Retina (tissue), 1 donor: ENCODE measurements at regions not wholly inside any gene's neighbourhood (a gene's known extent, or its start where the extent isn't known, plus 50 kb on each side); places are given as distances from the start of the nearest gene placed in this dataset.
"Not testable (repeated sequence)": the region's sequence is repeated elsewhere in the genome, so short reads cannot be mapped to it uniquely, and the experiment has no call there.

Experiments
- DNase-seq: peaks from one replicate; pipeline ENCODE4 v3.0.0-alpha.2; 2016

DNA sequence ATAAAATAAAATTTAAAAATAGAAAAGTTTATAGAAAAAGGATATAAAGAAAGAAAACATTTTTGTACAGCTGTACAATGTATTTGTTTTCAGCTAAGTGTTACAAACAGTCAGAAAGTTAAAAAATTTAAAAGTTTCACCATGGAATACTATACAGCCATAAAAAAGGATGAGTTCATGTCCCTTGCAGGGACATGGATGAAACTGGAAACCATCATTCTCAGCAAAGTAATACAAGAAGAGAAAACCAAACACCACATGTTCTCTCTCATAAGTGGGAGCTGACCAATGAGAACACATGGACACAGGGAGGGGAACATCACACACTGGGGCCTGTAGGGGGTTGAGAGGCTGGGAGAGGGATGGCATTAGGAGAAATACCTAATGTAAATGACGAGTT lies 229.9 kb upstream of the MCHR2 start:
- not testable (repeated sequence) for DNase-seq

DNA sequence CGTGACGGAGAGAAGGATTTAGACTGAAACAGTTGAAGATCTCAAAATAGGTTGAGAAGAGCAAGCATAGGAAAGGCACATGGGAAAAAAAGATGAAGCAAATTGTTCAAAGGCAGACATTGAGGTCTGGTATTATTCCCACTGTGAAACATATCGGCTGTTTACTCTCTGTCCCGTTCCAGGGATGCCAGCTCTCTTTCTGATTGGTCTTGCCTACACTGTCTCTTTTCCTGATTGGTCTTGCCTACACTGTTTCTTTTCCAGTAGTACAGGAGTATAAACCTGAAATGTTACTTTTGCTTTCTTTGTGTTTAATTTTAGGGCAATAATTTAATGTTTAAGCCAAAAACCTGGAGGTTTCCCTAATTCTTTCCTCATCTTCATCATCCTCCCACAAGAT lies 226.5 kb upstream of the MCHR2 start:
- no peak for DNase-seq

DNA sequence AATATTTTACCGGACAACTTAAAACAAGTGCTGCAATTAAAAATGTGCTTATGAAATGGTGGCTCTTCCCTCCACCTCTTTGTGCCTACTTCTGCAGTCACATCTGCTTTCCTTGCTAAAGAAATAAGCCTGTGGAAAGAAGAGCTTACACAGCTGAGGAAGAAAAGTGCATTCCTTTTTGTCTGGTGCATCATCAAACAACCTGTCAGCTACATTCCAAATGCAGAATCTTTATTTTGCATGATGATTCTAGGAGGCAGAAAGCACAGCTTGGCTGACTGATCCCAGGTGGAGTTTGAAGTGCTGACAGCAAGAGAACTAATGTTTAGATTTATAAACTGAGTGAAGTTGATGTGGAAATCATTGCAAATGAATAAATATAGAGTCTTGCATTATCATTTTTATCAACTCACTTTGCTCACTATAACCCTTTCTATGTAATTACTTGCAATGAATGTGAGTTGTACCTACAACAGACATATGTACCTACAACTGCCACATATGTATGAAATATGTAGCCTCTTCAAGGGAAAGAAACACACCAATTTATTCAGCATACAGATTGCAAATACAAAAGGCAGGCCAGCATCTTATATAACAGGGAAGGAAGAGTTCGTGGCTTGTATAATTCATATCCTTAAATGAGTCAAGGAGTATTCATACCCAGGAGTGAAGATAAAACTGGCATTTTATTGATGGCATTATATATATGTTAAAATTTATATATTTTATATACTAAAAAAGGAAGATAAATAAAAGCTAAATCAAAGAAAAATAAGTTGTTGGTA lies 223.4 kb upstream of the MCHR2 start:
- DNase-seq: no peak

DNA sequence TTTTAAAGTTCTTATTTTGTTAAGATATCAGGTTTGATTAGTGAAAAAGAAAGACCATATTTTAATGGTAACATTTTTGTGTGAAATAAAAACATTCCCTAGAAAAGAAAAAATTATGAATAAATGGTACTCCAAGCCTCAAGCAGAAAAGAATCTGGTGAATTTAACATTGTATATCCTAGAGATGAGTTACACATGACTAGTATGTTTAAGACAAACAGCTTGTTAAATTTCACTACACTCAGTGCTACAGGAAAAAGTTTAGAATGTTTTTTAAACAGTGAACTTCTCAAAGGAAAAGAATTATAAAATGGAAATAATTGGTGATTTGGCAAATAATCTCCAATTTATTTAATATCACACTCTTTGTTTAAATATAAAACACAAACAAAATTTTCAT lies 222.7 kb upstream of the MCHR2 start:
- no peak for DNase-seq

DNA sequence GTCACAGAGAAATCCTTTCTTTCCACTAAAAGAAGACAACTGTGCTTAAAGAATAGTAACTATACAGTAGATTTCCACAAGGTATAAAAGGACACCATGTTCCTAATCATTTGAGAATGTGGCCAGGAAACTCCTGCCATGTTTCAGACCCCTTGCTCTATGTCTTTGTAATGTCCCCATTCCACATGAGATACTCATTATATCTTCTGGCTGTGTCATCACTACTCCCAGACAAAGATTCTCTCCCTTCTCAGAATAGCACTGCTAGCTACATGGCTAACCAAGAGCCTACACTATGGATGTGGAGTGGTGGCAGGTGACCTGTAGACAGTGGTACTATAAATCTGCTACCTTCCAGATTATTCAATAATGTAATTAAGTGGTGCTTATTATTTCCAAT lies 218.1 kb upstream of the MCHR2 start:
- DNase-seq: no peak

DNA sequence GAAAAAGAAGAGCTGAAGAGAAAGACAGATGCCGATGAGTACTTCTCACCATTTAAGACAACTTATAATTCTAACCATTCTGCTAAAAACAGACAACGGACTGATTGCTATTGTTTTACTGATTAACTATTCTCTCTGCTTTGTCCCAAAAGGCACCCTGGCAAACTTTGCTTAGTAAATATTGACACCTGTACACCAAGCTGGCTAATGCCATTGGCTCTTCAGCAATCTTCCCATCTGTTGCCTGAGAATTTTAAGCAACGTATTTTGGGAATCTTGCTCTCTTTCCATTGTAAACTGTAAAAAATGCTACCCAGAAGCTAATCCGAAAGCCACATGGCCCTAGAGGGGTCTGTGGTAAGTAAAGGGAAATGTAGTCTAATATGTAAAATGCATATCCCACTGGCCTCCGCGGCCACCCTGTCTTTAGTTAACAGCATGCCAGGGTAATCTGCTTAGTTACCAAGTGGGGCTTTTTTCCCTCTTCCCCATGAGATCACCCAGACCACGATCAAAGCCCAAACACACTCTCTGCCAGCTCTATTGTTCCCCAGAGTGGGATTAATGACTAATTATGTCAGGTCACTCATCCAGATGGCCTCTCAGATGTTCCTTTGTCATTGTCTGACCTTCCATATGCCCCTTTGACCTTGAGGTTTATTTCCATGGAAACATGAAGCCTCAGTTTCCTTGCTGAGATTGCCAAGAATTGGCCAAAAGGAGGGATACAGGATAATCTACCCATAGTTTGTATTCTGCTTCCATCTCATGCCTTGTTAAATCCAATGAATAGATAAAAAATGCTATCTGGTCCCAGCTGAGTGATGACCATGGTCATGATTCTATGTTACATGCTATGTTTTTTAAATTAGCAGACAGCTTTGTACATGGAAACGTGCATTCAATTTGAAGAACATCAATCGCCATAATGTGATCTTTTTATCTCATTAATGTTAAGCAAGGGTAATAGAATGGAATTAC lies 216.4 kb upstream of the MCHR2 start:
- DNase-seq: peak; percentile 41

DNA sequence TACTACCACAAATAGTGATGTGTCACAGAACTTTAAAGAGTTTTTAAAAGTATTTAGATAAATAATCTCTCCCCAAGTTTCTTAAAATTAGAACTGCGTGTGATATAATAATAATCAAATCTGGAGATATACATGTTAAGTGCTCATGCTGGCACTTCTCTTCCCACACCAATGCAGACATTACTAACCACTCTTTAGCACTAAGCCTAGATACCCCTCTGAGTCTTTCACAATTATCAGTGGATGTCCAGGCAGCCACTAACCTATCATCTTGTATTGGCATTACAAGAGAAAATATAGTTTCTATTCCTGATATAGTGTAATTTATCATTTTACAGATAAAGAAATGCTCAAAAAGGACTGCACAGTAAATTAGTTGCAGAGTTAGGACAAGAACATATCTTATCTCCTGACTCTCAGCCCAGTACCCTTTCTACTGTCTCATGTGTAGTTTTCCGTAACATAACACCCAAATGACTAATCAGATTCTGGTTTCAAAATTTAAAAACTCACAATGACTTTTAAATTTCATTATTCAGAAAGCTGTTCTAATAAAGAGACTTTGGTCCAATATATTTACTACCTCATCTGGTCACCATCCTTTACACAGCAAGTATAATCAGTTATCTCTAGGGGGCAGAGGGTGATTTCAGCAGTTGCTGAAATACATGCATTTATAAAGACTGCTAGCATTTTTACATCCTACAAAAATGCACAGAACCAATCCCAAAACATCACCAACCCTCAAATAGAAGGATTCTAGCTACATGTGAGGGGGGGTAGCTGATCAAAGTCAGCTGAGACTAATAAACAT lies 215.5 kb upstream of the MCHR2 start:
- DNase-seq: no peak

DNA sequence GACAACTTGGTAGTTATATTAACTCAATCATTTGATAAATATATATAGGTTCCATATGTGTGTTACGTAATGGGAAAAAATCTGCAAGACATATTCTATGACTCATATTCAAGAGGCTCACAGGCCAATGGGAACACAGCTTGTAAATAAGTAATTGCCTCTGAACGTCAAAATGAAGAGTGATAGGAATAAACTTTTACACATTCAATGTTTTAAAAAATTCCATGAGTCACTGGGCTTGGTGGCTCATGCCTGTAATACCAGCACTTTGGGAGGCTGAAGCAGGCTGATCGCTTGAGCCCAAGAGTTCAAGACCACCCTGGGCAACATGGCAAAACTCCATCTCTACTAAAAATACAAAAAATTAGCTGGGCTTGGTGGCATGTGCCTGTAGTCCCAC lies 209.4 kb upstream of the MCHR2 start:
- no peak for DNase-seq

DNA sequence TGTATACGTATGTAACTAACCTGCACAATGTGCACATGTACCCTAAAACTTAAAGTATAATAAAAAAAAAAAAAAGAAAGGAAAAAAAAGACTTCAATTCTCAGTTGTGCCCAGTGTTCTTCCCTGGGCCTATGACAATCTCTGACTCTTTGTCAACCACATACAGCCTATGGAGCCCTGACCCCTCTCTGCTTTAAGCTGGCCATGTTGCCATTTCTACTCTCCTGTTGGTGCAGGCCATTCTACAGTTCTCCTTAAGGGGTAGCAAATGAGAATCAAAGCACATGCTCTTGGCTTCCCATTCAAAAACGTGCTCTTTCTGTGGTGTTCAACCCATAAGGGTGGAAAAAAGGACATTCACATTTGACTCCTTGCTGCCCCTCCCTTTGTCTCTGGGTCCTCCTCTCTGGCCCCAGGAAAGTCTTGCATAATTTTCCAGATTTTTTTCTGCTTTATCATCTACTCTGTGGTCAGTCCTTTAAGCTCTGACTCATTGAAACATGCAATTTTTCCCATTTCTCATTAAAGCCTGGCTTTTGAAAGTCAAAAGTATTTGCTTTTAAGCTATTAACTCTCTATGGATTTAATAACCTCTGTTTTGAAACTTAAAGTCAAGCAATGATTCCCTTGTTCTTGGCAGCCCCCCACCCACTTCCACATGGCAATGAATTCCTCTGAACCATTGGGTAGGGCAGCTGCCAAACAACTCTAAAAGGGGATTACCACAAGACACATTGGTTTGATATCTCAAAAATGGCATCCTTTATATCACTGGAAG lies 208.6 kb upstream of the MCHR2 start:
- DNase-seq: no peak

DNA sequence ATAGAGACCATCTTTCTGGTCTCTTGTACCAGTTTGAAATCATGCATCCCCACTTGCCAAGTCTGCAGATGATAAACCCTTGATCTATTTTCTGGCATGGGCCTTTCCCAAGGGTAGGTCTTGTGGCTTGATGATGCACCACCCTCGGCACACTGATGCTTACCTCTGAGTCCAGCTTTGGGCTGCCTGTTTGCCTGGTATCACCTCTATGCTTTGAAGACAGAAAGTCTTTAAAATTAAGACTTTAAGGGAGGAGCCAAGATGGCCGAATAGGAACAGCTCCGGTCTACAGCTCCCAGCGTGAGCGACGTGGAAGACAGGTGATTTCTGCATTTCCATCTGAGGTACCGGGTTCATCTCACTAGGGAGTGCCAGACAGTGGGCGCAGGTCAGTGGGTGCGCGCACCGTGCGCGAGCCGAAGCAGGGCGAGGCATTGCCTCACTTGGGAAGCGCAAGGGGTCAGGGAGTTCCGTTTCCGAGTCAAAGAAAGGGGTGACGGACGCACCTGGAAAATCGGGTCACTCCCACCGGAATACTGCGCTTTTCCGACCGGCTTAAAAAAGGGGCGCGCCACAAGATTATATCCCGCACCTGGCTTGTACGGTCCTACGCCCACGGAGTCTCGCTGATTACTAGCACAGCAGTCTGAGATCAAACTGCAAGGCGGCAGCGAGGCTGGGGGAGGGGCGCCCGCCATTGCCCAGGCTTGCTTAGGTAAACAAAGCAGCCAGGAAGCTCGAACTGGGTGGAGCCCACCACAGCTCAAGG lies 202.4 kb upstream of the MCHR2 start:
- not testable (repeated sequence) for DNase-seq

DNA sequence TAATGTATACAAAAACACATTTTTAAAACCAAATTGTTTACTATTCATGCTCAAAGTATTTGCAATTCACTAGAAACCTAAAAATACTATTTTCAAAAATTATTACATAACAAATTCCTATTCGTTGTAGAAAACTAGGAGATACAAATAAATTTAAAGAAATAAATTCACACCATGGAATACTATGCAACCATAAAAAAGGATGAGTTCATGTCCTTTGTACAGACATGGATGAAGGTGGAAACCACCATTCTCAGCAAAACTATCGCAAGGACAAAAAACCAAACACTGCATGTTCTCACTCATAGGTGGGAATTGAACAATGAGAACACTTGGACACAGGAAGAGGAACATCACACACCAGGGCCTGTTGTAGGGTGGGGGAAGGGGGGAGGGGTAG lies 201.2 kb upstream of the MCHR2 start:
- not testable (repeated sequence) for DNase-seq

DNA sequence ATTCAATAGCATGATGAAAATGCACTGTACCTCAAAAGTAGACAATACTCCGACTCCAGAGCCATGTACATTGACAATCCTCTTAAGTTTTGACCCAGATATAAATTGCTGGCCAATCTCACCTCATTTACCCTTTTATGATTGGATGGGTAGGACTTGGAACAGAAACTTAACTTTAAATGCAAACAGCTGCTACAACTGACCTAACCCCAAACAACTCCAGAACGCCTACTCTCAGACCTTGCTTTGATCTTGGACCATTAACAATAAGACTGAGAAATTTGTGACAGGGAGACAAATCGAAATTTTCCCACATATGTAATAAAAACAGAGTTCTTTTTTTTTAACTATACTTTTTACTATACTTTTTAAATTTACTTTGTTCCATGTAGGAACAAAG lies 200.5 kb upstream of the MCHR2 start:
- DNase-seq: no peak

DNA sequence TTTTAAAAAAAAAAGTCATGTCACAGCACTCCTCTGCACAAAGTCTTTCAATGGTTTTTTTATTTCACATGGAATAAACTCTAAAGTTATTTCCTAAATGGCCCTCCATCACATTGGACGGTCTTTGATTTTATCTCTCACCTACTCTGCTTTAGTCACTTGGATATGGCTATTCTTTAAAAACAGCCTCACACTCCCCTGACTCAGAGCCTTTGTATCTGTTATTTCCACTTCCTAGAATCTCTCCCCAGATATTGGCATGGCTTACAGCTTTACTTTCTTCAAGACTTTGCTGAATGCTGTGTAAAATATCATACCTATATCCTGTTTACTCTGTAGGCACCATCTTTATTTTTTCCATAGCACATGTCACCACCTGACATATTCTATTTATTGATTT lies 194.7 kb upstream of the MCHR2 start:
- no peak for DNase-seq

DNA sequence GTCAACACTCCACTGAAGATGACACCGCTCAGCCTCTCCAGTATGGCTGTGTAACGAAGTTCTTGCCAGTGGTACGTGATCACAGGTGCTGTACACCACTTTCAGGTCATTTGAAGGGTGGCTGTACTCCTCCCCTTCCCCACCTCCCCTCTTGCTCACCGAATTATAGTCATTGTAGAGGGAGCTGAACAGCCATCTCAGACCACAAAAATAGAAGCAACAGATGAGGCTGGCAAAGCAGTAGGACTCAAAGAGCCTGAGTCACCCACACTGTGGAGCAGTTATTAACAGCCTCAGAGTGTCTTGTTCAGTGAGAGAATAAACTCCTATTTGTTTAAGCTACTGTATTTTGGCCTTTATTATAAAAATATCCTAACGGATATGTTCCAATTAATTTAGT lies 192.5 kb upstream of the MCHR2 start:
- no peak for DNase-seq

DNA sequence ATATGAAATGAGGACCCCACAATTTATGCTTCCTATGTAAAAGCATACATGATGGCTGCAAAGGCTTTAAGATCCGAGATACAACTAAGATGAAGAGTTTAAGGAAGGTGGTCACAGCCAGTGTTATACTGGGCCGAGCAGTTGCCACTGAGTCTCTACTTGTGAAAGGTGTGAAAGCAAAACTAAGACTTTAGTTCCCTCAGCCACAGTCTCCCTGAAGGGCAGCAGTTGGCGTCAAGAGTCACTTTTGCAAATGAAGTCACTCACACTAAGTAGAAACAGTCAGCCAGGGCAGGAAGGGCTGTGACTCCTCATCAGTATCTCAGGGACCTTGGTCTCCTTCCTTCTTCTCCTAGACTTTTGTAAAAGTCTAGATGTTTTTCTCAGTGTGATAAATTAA lies 191.6 kb upstream of the MCHR2 start:
- no peak for DNase-seq

DNA sequence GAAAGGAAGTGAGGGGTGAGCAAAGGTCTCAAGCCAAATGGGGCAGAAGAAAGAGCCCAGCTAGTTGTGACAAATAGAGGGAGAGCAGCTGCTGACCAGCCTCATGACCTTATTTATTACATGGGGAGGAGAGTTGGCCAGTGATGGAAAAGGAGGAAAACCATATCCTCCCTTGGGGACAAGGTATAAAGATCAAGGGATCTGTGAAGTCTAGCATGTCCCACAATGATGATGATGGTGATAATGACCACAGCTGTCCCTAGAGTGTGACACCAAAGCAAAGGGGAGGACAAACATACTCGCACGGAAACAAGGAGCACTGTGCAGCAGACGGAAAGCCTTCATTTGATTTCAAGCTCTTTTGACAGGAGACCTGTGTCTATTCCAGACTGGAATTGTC lies 190.4 kb upstream of the MCHR2 start:
- peak; percentile 37 for DNase-seq

DNA sequence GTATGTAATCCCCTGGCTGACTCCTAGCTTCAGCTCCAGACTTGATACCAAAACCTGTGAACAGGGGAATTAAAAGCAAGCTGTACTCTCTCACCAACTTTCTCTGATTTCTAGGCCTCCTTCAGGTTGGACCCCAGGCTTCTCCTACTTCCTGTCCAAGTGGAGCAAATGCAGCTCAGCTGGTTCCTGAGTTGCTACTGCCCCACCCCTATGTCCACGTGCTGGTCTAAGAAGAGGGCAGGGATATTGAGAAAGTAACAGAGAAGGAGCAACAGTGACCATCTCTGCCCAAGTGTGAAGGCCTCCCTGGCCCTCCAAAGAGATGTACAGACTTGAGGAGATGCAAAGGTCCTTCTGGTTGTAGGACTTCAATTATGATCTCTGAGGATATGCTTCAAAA lies 188.3 kb upstream of the MCHR2 start:
- DNase-seq: no peak

DNA sequence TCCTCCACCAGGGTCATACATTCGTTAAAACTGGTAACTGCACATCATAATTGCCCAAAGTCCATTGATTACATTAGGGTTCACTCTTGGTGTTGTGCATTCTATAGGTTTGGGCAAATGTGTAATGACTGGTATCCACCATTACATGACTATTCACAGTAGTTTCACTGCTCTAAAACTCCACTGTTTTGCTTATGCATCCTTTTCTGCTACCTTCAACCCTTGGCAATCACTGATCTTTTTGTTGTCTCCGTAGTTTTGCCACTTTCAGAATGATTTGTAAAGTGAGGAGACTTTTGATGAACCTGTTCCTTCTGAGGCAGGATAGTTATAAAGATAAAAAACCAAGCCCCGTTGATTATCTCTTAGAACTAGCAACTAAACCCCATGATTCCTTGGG lies 187.3 kb upstream of the MCHR2 start:
- no peak for DNase-seq

DNA sequence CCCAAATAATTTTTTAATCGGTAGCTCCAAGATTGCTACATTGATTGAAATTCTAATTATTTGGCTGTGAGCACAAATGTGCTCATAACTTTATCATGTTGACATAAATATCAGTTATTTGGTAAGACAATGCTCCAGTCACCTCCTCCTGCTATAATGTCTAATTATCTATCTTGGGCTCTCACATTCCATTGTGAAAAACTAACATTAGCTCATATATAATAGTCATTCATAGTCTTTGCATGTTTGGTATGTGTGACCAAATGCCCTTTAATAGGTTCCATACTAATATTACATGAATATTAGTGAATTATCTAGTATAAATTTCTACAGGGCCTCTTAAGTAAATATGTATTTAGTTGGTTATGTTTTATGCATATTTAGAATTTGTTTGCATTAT lies 185.6 kb upstream of the MCHR2 start:
- DNase-seq: no peak

DNA sequence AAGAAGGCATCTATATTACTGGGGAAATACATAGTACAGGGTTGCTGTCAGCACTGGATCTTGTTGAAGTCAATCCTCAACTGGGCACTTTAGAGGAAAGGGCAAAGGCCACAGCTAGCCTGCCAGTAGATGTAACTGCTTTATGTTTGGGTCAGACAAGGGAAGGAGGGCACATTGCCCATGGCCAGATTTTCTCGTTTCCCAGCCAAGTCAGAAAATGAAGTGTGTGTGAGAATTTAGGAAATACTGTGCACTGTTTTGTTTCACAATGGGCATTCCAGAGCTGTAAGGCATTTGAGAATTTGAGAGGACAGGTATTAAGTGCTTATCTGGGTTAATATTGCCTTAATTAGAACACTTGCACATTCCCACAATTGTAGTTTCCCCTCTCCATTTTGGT lies 183.9 kb upstream of the MCHR2 start:
- DNase-seq: no peak

DNA sequence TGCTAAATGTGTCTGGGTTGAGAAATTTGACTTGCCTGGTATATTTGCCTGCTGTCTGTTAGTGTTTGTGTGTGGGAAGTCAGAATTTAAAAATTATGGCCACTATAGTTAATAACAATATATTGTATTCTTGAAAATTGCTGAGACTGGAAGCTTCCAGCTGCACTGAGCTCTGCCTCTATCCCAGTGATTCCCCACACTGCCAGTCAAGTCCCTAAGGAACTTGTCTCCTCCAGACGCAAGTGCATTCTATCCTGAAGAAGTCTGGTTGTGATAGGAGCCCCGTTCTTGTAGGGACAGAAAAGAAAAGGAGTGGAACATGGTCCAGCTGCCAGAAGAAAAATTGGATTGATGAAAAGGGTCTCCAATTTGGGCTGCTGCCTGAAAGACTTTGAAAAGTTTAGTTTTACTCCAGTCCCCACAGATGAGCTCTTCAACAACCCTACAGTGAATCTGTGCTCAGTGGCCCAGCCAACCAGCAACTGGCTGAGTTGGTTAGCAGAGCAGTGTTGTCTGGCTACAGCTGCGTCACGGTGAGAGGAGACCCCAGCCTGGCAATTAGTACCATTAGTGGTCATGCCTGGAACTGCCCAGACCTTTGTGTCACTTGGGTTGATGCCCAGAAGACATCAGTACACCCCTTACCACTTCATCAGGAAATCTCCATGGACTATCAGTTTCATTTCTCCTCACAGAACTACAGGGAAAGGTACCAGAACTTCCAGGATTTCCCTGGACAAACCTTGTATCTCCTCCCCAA lies 183.1 kb upstream of the MCHR2 start:
- no peak for DNase-seq
